Stimulated activated naive CD4-positive, alpha-beta T cell treated with Interleukin-2 at 50 U/mL for 16 hours (primary cell): ENCODE measurements at regions not wholly inside any gene's neighbourhood (a gene's known extent, or its start where the extent isn't known, plus 50 kb on each side); places are given as distances from the start of the nearest gene placed in this dataset.

Experiments
- DNase-seq: peaks from one replicate; lab custom pipeline; 2025; lab: John Stamatoyannopoulos, UW

- DNase-seq = no peak
Observed at GRCh38 chr18:37653618-37654017, 88.0 kb upstream of the CELF4 start.

DNA sequence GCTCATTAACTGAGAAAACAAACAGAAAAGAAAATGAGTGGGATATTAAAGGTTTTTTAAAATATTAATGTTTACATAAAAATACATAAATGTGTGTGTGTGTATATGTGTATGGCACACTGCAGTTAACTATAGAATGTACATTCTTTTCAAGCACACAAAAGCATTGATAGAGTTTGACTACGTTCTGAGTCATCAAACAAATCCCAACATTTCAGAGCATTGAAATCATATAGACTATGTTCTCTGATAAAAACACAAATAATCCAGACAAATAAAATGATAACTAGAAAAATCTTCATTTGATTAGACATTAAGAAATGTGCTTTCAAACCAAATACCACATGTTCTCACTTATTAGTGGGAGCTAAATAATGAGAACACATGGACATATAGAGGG, 84.3 kb upstream of the CELF4 start:
- DNase-seq = no peak

DNA sequence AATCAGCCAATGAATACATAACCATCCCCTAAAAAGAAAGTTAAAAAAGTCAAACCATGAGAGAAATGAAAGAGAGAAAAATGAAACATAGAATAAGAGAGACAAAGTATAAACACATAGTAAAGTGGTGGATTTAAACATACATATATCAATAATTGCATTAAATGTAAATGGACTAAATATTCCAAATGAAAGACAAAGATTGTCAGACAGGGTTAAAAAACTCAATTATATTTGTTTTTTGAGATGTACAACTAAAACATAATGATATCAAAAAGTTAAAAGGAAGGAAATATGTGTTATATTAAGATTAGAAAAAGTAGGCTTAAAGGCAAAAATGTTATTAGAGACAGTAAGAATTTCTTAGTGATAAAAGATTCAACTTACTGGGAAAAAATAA, 83.8 kb upstream of the CELF4 start:
- DNase-seq = no peak

- no peak for DNase-seq
Observed at GRCh38 chr18:37641573-37641972, 76.0 kb upstream of the CELF4 start.

DNA sequence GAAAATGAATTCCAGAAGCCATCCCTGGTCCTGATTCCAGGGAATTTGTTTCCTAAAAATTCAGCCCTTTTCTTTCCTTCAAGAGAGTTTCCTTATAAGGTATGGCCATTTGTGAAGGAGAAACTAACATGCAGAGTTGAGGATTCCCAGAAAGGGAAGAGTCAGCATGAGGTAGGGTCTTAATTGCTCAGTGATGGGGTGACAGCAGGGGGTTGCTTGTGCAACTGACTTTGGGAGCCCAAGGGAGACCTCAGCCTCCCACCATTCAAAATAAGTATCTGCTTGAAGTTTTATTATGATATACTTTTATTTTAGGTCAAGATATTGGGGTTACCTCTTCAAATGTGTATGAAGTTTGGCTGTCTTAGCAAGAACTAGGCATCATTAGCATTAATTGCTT, 74.9 kb upstream of the CELF4 start:
- no peak for DNase-seq

GRCh38 chr18:37639846-37640245, 74.2 kb upstream of the CELF4 start:
- no peak for DNase-seq

- DNase-seq = no peak
Observed at GRCh38 chr18:37637478-37637850, 71.9 kb upstream of the CELF4 start.

DNA sequence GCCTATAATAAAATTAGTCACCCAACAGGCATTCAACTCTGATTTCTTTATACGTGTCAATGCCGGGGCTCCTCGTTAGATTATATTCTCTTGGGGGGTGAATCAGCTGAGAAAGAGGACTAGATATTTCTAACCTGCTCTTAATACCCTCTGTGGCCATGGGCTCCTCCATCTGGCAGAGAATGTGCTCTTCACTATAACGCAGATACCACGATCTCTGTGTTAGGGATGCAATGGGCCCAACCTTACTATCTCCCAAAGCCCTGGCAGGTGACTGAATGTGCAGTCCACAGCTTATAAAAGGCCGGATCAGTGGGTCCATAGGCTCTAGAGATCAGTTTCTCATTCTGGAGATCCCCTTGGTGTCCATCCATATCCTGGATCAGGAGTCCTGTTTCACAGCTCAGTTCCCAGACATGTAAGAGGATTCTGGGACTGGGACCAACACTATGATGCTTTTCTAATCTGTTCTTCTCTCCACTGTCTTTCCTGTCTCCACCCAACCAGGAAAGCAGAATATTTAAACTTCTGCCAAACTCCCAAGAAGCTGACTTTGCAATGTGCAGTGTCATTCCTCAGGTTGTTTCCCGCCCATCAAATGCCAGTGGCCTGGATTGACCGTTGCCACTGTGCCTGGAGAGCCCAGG, 71.4 kb upstream of the CELF4 start:
- no peak for DNase-seq

DNA sequence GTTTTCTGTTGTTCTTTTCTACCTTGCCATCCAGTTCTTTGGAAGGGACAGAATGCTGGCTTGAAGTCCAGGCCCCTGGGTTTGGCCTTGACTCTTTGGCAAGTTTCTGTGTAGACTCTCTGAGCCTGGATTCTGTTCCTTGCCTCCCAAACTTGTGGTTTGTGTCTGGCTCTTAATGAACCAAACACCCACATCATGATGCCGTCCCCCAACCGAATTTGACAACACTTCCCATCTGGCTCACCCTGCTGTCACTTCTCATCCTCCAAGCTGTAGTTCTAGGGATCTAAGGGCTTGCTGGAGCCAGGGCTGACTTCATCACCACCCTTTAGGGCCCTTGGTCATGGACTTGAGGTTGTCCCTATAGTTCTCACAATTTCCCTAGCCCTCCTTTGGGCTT, 68.9 kb upstream of the CELF4 start:
- no peak for DNase-seq

DNA sequence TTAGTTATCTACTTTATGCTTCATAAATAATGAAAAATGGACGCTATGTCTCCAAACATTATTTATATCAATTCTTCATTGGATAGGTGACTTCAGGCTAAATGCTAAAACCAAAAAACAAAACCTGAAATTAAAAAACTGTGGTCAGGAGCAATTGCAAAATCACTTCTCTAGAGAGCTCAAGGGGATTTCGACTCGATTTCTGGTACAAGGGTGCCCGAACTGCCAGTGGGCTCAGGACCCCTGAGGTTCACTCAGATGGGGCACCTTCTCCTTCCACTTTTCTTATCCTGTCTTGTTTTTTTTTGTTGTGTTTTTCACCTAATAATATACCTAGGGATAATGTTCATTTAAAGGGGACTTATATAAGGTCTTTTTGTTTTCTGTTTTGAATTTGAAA, 65.8 kb upstream of the CELF4 start:
- DNase-seq = no peak

DNA sequence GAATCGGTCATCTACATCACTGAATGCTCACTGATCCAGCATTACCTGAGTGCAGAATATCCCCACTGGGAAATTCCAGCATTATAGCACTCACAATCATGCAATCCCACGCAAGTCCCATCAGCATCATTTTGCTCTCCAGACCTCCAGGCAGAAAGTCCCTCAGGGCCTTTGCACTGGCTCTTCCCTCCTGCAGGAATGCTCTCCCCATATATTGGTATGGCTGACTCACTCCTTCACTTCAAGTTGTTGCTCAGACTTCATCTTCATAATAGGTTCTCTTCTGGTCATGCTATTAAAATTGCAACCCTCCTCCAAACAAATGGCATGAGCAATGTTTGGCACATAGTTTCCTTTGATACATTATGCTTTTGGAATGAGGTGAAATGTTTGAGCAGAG, 64.7 kb upstream of the CELF4 start:
- no peak for DNase-seq

DNA sequence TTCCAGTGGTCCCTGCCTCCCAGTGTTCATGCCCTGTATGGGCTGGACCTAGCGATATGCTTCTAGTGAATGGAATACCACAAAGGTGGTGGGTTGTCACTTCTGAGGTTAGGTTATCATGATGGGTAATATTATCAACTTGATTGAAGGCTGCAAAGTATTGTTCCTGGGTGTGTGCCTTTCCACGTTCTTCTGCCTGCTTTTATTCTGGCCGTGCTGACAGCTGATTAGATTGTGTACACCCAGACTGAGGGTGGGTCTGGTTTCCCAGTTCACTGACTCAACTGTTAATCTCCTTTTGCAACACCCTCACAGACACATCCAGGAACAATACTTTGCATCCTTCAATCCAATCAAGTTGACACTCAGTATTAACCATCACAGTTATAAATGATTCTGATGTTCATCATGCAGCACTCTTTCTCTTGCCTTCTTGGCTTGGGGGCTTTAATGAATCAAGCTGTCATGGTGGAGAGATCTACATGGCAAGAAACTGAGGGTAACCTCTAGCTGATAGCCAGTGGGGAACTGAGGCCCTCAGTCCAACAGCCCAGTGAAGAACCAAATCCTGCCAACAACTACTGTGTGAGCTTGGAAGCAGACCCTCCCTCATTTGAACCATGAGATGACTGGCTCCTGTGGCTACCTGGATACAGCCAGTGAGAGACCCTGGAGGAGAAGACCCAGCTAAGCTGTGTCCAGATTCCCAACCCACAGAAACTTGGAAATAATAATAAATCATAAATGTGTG, 63.0 kb upstream of the CELF4 start:
- no peak for DNase-seq

GRCh38 chr18:37624318-37624717, 58.7 kb upstream of the CELF4 start:
- no peak for DNase-seq

DNA sequence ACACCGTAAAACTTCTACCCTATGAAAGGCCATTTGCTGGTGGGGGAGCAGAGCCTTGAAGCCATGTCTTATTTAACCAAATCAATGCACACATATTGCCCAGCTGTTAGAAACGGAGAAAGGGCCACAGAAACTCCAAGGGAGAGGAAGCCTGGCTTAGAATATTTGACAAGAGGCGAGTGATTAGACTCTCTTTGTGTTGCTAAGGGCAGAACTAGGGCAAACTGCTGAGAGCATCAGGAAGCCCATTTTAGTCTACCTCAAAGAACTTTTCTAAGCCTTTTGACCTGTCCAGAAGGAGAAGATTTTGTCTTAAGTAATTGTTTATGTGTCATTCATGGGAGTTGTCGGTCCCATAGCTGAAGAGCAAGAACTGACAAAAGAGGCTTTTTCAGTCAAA, 54.4 kb upstream of the CELF4 start:
- no peak for DNase-seq

DNA sequence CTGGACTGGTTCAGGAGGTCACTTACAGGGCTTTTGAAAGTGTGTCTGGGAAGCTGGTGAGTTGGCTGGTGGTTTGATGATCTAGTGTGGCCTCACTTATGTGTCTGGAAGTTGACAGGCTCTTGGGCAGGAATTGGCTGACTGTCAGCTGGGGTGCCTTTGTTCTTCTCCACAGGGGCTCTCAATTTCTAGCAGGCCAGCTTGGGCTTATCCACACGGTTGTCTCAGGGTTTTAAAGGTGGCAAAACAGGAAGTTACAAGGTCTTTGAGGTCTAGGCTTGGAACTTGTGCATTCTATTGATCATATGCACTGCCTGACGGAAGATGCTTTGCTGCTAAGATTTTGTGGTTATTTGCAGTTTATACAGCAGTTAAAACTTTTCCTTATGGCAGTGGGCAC, 52.0 kb upstream of the CELF4 start:
- DNase-seq = no peak
